Stimulated activated CD8-positive, alpha-beta memory T cell treated with anti-CD3 and anti-CD28 coated beads, Interleukin-12 subunit alpha, Interleukin-12 subunit beta, amount 100 ng/mL, for 4 hours (primary cell): ENCODE measurements at regions not wholly inside any gene's neighbourhood (a gene's known extent, or its start where the extent isn't known, plus 50 kb on each side); places are given as distances from the start of the nearest gene placed in this dataset.
"Not testable (repeated sequence)": the region's sequence is repeated elsewhere in the genome, so short reads cannot be mapped to it uniquely, and the experiment has no call there.

Source experiments
- DNase-seq: peaks from one replicate; pipeline ENCODE4 v3.0.0-alpha.2; 2020; ENCODE audit warnings: low read depth

GRCh38 chr7:149633976-149634945 lies 136.7 kb upstream of the ZNF746 start:
- no peak for DNase-seq

GRCh38 chr7:149628361-149629149 lies 130.9 kb upstream of the ZNF746 start:
- DNase-seq, result not testable (repeated sequence)

DNA sequence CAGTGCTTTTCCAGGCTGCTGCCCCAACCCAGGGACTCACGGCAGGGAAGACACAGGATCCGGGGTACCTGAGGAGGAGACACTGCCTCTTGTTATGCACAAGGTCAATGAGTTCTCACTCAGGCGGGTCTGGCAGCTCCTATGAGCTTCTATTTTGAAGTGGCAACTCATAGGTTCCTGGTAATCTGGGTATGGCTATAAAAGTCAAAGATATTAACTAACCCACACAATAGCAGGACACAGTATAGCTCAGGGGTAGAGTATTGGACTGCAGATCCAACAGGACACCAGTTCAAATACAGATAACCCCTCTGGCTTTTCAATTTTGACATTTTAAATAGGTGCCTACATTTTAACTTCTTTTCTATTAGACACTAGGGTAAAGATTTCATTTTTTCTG lies 130.3 kb upstream of the ZNF746 start:
- DNase-seq, result no peak

DNA sequence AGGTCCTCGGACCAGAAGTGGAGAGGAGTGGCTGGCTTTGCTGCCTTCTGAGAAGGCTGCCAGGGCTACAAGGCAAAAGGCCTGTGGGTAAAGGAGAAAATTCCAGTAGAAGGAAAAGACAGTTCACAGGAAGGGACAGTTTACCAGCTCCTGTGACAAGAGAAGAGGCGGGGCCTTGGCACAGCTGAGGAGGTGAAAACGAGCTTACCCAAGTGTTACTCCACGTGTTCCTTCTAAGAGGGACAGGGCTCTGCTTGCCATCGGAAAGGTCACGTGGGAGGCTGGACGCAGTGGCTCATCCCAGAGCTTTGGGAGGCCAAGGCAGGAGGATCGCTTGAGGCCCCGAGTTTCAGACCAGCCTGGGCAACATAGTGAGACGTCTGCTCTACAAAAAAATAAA lies 129.4 kb upstream of the ZNF746 start:
- DNase-seq, result no peak

DNA sequence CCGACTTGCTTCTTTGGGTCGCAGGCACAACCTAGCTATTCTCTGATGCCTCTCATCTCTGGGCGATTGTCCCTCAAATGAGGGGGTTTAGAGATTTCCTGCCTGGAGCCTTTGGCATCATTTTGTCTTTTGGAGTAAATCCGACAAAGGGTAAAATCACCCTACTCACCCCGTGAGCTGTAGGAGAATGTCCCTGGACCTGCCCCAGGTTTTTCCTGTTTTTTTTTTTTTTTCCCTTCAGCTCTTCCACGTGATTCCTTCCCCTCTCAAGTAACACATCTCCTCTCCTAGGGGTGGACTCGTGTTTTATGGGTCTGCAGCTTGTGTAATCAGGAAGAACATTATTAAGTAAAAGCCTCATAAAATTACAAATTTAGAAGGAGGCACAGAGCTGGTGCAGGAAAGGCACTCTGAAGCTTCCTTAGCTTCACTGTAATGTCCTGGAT lies 128.4 kb upstream of the ZNF746 start:
- no peak for DNase-seq

GRCh38 chr7:149625340-149625946 lies 127.8 kb upstream of the ZNF746 start:
- DNase-seq, result peak; percentile 24

DNA sequence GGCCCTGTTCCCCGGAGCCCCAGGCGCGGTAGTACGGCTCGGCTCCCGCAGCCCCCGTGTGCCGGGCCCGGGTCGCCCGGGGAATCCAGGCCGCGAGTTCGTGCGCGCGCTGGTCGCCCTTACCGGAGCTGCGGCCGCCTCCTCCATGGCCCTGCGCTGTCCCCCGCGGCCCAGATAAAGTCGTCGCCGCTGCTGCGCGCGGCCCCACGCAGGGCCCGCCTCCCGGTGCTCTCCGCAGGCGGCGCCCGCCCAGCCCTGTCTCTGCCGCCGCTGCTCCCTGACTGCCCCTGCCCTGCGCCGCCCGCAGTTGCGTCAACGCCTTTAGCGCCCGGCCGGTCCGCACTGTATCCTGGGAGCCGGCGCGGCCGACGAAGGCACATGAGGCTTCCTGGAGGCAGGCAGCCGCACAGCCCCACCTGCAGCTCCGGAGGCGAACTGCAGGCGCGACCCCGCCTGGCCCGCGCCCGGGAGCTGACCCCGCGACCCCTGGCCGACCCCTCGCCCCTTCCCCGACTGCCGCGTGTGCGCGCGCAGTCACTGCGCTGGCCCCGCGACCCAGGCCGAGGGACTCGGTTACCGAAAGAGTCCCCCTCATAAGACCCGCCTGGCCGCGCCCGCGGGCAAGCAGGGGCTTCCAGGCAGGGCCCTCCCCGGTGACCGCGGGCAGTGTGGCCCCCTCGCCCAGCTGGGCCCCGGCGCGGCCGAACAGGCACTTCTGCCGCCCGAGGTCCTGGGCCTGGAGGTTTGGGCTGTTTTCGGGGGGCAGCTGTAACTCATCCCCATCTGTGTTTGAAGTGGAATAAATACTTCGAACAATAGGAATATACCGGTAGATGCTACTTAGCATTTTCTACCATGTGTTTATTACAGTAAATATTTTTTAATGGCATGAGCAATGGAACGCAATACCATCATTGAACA lies 127.1 kb upstream of the ZNF746 start:
- peak; percentile 85 for DNase-seq

GRCh38 chr7:149624006-149624405 lies 126.4 kb upstream of the ZNF746 start:
- peak; percentile 20 for DNase-seq

- DNase-seq, result not testable (repeated sequence)
Measured at GRCh38 chr7:149623262-149623997, 125.8 kb upstream of the ZNF746 start.

DNA sequence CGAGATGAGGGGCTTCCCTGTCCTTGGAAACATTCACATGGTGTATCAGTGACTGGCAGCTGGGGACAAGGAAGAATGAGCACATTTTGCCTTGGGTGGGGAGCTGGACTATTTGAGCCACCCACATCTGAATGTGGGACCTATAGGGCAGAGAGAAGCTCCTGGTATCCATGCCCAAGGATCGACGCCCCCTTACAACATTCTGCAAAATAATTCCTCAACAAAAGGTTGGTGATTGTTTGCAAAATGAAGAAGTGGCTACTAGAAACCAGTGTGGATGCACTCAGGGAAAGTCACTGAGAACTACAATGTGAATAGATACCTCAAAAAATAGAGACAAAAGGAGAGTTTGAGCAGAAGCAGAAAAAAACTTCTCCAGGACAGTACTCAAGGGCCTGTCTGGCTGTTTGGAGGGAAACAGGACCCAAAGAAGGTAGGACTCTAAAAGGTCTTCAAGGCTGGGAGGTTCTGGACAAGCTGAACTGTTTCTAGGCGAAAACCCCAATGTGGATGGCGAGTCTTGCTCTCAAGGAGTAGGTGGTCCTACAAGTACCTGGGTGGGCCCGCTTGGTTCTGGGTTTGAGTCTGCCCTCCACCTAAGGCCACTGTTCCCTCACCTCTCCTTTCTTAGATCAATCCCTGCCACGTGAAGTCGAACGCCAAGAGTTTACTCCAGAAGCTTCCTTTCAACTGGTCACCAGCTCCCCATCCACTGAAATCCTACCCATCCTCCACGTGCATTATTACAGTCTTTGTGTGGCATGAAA lies 125.0 kb upstream of the ZNF746 start:
- DNase-seq, result no peak

- no peak for DNase-seq
Measured at GRCh38 chr7:149621776-149622175, 124.2 kb upstream of the ZNF746 start.

- peak; percentile 30 for DNase-seq
Measured at GRCh38 chr7:149620961-149621360, 123.4 kb upstream of the ZNF746 start.

DNA sequence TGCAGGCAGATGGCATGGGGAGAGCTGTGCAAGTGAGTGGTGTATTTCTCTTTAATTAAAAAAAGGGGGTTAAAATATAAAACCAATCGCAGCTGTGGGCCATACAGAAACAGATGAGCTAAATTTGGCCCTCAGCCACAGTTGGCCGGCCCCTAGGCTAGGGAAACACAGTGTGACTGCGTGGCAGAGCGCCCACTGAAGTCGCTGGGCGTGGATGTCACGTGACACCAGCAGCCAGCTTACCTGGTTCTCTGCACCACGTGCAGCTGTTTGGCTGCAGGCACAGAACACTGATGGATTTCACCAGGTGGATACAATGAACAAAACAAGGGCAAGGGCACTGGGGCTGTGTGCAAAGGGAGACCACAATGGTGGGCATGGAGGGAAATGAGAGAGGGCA lies 119.3 kb upstream of the ZNF746 start:
- DNase-seq, result no peak

DNA sequence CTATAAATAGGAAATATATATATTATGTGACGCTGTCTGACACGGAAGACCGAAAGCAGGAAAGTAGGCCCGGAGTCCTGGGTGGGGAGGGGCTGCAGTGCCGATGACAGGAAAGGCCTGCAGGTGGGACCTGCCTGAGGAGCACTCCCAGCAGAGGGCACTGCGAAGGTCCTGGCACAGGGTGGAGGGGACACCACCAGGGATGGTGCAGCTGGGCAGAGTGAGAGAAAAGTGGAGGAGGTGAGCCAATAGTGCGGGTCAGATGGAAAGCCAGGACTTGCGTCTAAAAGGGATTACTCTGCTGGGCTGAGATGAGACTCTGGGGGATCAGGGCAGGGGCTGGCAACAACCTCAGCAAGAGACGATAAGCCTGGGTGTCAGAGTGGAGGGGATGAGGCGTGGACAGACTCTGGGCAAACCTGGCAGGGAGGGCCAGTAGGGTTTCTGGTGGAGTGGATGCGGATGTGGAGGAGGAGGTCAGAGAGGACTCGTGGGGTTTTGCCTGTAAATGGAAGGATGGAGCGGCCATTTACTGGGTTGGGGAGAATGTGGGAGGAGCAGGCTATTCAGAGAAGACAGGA lies 118.2 kb upstream of the ZNF746 start:
- no peak for DNase-seq

DNA sequence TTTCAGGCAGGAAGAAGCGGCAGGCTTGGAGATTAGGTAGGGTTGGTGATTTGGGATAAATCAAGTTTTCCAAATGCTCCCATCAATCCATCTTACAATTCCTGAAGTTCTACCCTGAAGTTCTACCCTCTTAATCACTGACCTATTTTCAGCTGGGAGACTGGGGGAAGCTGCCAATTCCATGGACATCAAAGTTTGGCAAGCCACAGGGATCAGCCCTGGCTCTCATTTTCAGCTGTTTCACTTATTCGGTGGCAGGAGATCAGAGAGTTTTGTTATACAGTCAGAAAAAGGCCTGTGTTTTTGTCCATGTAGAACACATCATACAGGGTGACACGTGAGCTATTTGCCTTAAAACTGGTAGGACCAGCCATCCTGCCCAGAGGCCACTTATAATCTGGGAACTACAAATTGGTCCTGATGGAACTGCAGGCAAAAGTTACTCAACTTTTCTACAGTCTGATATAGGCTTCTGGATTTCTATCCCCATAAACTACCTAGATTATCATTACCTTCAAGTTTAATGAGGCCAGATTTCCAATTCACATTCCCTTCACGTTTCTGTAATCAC lies 112.9 kb upstream of the ZNF746 start:
- DNase-seq, result no peak

- DNase-seq, result no peak
Measured at GRCh38 chr7:149608168-149608567, 110.6 kb upstream of the ZNF746 start.

DNA sequence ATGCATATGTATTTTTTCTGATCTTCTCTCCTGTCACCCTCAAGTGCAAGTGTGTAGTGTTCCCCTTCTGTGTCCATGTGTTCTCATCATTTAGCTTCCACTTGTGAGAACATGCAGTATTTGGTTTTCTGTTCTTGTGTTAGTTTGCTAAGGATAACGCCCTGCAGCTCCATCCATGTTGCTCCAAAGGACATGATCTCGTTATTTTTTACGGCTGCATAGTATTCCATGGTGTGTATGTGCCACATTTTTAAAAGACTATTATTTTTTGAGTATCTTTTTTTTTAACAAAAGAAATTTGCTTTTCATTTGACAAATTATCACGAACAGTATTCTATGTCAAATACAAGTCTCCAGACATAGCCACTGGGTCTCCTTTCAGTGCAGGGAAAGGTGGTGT lies 110.1 kb upstream of the ZNF746 start:
- DNase-seq, result no peak

DNA sequence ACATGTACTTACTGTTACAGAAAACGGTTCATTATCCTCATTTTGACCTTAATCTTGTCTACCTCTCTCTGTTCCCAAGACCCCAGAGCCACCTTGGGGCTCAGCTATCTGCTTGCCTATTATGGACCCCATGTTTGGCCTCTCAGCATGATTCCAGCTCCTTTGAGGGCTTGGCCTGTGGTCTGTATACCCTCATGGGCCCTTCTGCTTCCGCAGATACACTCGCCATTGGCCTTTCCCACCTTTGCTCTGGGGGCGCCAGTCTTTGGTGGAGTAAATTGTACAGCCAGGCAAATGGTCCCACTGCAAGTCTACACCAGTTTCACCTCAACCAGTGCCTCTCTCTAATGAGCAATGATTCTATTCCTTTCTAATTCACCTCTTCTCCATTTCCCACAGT lies 109.2 kb upstream of the ZNF746 start:
- no peak for DNase-seq

DNA sequence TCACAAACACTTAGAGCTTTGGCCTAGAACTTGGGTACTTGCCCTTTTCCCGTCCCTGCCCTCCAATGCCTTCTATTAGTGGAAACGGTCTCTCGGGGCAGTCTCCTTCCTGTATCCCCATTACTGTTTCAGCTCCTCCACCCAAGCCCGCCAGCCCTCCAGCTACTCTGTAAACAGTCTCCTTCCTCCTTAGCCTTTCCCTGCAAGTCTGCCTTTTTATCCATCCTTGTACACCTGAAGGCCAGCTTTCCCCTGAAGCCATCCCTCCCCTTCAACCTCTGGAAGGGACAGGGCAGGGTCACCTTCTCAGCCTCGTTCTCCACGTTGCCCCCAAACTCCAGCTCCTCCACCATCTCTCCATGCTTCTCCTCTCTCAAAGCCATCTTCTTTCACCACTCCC lies 108.1 kb upstream of the ZNF746 start:
- DNase-seq, result no peak
